HG02610 (cell line): ENCODE measurements at regions not wholly inside any gene's neighbourhood (a gene's known extent, or its start where the extent isn't known, plus 50 kb on each side); places are given as distances from the start of the nearest gene placed in this dataset.

Source experiments
- ATAC-seq: cut with Tn5 transposase; IDR thresholded peaks from one replicate; pipeline ENCODE4 v1.9.1; 2021; ENCODE audit warnings: mild to moderate bottlenecking, moderate library complexity; ENCODE audit not compliant: unreplicated experiment

- no peak for ATAC-seq
These were observed 180.0 kb downstream of the MTRR start for GRCh38 chr5:8048920-8049319.

GRCh38 chr5:8050616-8051175 lies 181.7 kb downstream of the MTRR start:
- no peak for ATAC-seq

GRCh38 chr5:8053270-8053669 lies 184.3 kb downstream of the MTRR start:
- ATAC-seq, result no peak

GRCh38 chr5:8057769-8058168 lies 188.8 kb downstream of the MTRR start:
- no peak for ATAC-seq

GRCh38 chr5:8058616-8059190 lies 189.8 kb downstream of the MTRR start:
- ATAC-seq, result no peak

- ATAC-seq, result no peak
These were observed 190.4 kb downstream of the MTRR start for GRCh38 chr5:8059337-8059736.

GRCh38 chr5:8060235-8060952 lies 191.4 kb downstream of the MTRR start:
- no peak for ATAC-seq

- ATAC-seq, result no peak
These were observed 192.0 kb downstream of the MTRR start for GRCh38 chr5:8060953-8061429.

- no peak for ATAC-seq
These were observed 193.6 kb downstream of the MTRR start for GRCh38 chr5:8062521-8062920.

- no peak for ATAC-seq
These were observed 199.1 kb downstream of the MTRR start for GRCh38 chr5:8068078-8068477.

GRCh38 chr5:8070138-8070537 lies 201.2 kb downstream of the MTRR start:
- ATAC-seq, result no peak

- no peak for ATAC-seq
These were observed 210.1 kb downstream of the MTRR start for GRCh38 chr5:8079056-8079455.

GRCh38 chr5:8081179-8081578 lies 212.2 kb downstream of the MTRR start:
- no peak for ATAC-seq

GRCh38 chr5:8093669-8094068 lies 224.7 kb downstream of the MTRR start:
- no peak for ATAC-seq

GRCh38 chr5:8094304-8094703 lies 225.4 kb downstream of the MTRR start:
- no peak for ATAC-seq

- ATAC-seq, result no peak
These were observed 228.2 kb downstream of the MTRR start for GRCh38 chr5:8097146-8097545.

- ATAC-seq, result no peak
These were observed 229.1 kb downstream of the MTRR start for GRCh38 chr5:8098081-8098480.

GRCh38 chr5:8102714-8103113 lies 233.8 kb downstream of the MTRR start:
- ATAC-seq, result no peak

GRCh38 chr5:8114597-8115266 lies 245.8 kb downstream of the MTRR start:
- ATAC-seq, result no peak

- no peak for ATAC-seq
These were observed 254.6 kb downstream of the MTRR start for GRCh38 chr5:8123559-8123958.

GRCh38 chr5:8134609-8135008 lies 265.7 kb downstream of the MTRR start:
- ATAC-seq, result no peak

- ATAC-seq, result no peak
These were observed 266.8 kb downstream of the MTRR start for GRCh38 chr5:8135742-8136141.
